SK-N-SH (cell line): ENCODE measurements at regions not wholly inside any gene's neighbourhood (a gene's known extent, or its start where the extent isn't known, plus 50 kb on each side); places are given as distances from the start of the nearest gene placed in this dataset.

Experiments used
- CTCF ChIA-PET: fragments of 300-600, 350-600 bp; formaldehyde crosslinking; extraction: SDS; loops from one replicate; lab custom pipeline; 2021; lab: Yijun Ruan, JAX
- POLR2A ChIA-PET: fragments of 350-600 bp; sonication (Branson Sonifier 250); formaldehyde crosslinking; extraction: SDS; loops from one replicate; lab custom pipeline; 2020; ENCODE audit warnings: antibody characterized with exemption, inconsistent platforms; lab: Yijun Ruan, JAX
- DNase-seq: peaks from one replicate; pipeline ENCODE4 v3.0.0; 2012
- H2AFZ ChIP-seq: fragments of 200-600 bp; sonication (generic); 2 replicates; pipeline ENCODE4 v1.8.1; 2016; ENCODE audit warnings: antibody characterized with exemption, mild to moderate bottlenecking, low read depth
- H3F3A ChIP-seq: fragments of 200-600 bp; sonication (generic); replicated peaks from 2 replicates; pipeline ENCODE3; 2016; ENCODE audit warnings: antibody characterized with exemption, mild to moderate bottlenecking; ENCODE audit not compliant: insufficient read depth
- H3K27ac ChIP-seq, 2 experiments: fragments of 200-500 bp in 1 of 2; fragments of 200-600 bp in 1 of 2; sonication (Bioruptor generic) in 1 of 2; sonication (generic), shearing (Covaris generic) in 1 of 2; 2 replicates each; pipeline versions ENCODE4 v1.5.1 to v1.6.1; 2014 to 2016; ENCODE audit warnings: low read depth in 2 of 2, inconsistent platforms in 1 of 2, low read length in 1 of 2, mild to moderate bottlenecking in 1 of 2, mixed read lengths in 1 of 2
- H3K27me3 ChIP-seq: fragments of 200-600 bp; sonication (generic), shearing (Covaris generic); 2 replicates; pipeline ENCODE4 v1.6.1; 2016; ENCODE audit warnings: mixed run types; ENCODE audit not compliant: insufficient read depth
- H3K36me3 ChIP-seq, 2 experiments: fragments of 200-500 bp in 1 of 2; fragments of 200-600 bp in 1 of 2; sonication (Bioruptor generic) in 1 of 2; sonication (generic) in 1 of 2; replicated peaks in 1 of 2; 2 replicates each; pipeline versions ENCODE3 to v1.5.1; 2014 to 2016; ENCODE audit warnings: low read length in 1 of 2, mild to moderate bottlenecking in 1 of 2; ENCODE audit not compliant: insufficient read depth in 2 of 2, control insufficient read depth in 1 of 2
- H3K4me1 ChIP-seq, 2 experiments: fragments of 200-500 bp in 1 of 2; fragments of 200-600 bp in 1 of 2; sonication (Bioruptor generic) in 1 of 2; sonication (generic), shearing (Covaris generic) in 1 of 2; 2 replicates each; pipeline versions ENCODE4 v1.5.1 to v1.6.1; 2014 to 2016; ENCODE audit warnings: low read depth in 1 of 2, low read length in 1 of 2, mixed run types in 1 of 2; ENCODE audit not compliant: insufficient read depth in 2 of 2, control insufficient read depth in 1 of 2
- H3K4me2 ChIP-seq: fragments of 200-600 bp; sonication (generic), shearing (Covaris generic); 2 replicates; pipeline ENCODE4 v1.6.1; 2017; ENCODE audit warnings: mixed run types
- H3K4me3 ChIP-seq, 2 experiments: fragments of 200-500 bp in 1 of 2; fragments of 200-600 bp in 1 of 2; sonication (Bioruptor generic) in 1 of 2; sonication (generic), shearing (Covaris generic) in 1 of 2; 2 replicates each; pipeline versions ENCODE4 v1.5.1 to v1.8.1; 2014 to 2016; ENCODE audit warnings: low read depth in 2 of 2, inconsistent platforms in 1 of 2, low read length in 1 of 2, mild to moderate bottlenecking in 1 of 2, mixed read lengths in 1 of 2, moderate library complexity in 1 of 2
- H3K79me2 ChIP-seq: fragments of 200-600 bp; sonication (generic); 2 replicates; pipeline ENCODE4 v1.8.1; 2017; ENCODE audit warnings: mild to moderate bottlenecking; ENCODE audit not compliant: insufficient read depth
- H3K9ac ChIP-seq: fragments of 200-600 bp; sonication (generic); 2 replicates; pipeline ENCODE4 v1.6.1; 2017; ENCODE audit warnings: mixed run types
- H3K9me2 ChIP-seq: fragments of 200-600 bp; sonication (generic); 2 replicates; pipeline ENCODE4 v1.6.1; 2017; ENCODE audit warnings: mixed run types
- H3K9me3 ChIP-seq: fragments of 200-600 bp; sonication (generic); 2 replicates; pipeline ENCODE4 v1.6.1; 2017; ENCODE audit warnings: mixed run types, mild to moderate bottlenecking, moderate library complexity
- H4K20me1 ChIP-seq: fragments of 200-600 bp; sonication (generic); 2 replicates; pipeline ENCODE4 v1.6.1; 2017; ENCODE audit warnings: mild to moderate bottlenecking, mixed run types; ENCODE audit not compliant: insufficient read depth
- ELF1 ChIP-seq: IDR thresholded peaks from 2 replicates; pipeline ENCODE4 v1.4.0; 2012
- FOXJ3 ChIP-seq: sonication (generic); formaldehyde crosslinking; IDR thresholded peaks from 2 replicates; pipeline ENCODE4 v1.5.1; 2020; ENCODE audit warnings: mild to moderate bottlenecking, missing genetic modification reagents
- JUND ChIP-seq: IDR thresholded peaks from 2 replicates; pipeline ENCODE4 v1.4.0; 2012
- PBX3 ChIP-seq: IDR thresholded peaks from 2 replicates; pipeline ENCODE4; 2012
- RAD21 ChIP-seq: IDR thresholded peaks from 2 replicates; pipeline ENCODE4 v1.6.1; 2012; ENCODE audit warnings: mild to moderate bottlenecking, low read length
- REST ChIP-seq: IDR thresholded peaks from 2 replicates; pipeline ENCODE4 v1.6.1; 2012; ENCODE audit warnings: mild to moderate bottlenecking, low read depth, low read length, moderate library complexity
- RFX5 ChIP-seq: IDR thresholded peaks from 2 replicates; pipeline ENCODE4 v1.6.1; 2012; ENCODE audit warnings: mild to moderate bottlenecking, improper control_type of control experiment, low read length
- RXRA ChIP-seq: IDR thresholded peaks from 2 replicates; pipeline ENCODE4 v1.4.0; 2012; ENCODE audit warnings: low read depth, mild to moderate bottlenecking, borderline replicate concordance
- USF1 ChIP-seq: IDR thresholded peaks from 2 replicates; pipeline ENCODE4 v1.4.0; 2012; ENCODE audit warnings: low read depth, borderline replicate concordance
- USF2 ChIP-seq: fragments of 150-350 bp; IDR thresholded peaks from 2 replicates; pipeline ENCODE4 v1.6.1; 2017; ENCODE audit warnings: antibody characterized with exemption, low read length, low read depth, borderline replicate concordance
- ZBTB33 ChIP-seq: IDR thresholded peaks from 2 replicates; pipeline ENCODE4 v1.4.0; 2012; ENCODE audit warnings: low read depth, borderline replicate concordance
- WGBS: methylation state at CpG from one replicate; pipeline ENCODE4 v1.1.6; 2017; ENCODE audit warnings: low lambda C conversion rate; 5-methylcytosine and 5-hydroxymethylcytosine counted together

- Histone ChIP-seq H3F3A (no peaks in the 10 kb centered on the region), H3K9me2 (no peaks in the 10 kb centered on the region; the same call in 1 of the 2 replicates), H2AFZ (no peak overlapping the region), H3K4me2 (no peak overlapping the region), H3K4me1 (no peaks in the 10 kb centered on the region), H3K27me3 (no peaks in the 10 kb centered on the region), H3K9me3 (0 out of 2 replicates have a peak, but pooled peaks cover 7% of the 10 kb centered on the region), H3K79me2 (no peaks in the 10 kb centered on the region), H3K4me3 (no peak overlapping the region), H3K9ac (no peak overlapping the region), H4K20me1 (no peaks in the 10 kb centered on the region)
- 45% methylated on average over 9 of the region's 11 CpGs for WGBS
- POLR2A ChIA-PET, result no interaction called here
- CTCF ChIA-PET, result no interaction called here
- TF ChIP-seq FOXJ3 (CRISPR knock-in tag) (no peak), ELF1 (no peak), RFX5 (no peak), RAD21 (peak; percentile 23), USF2 (no peak), REST (no peak), RXRA (no peak)
- TF ChIP-seq, all 33 proteins: peak for 1
- Histone ChIP-seq H3K36me3 (no peaks in the 10 kb centered on the region), H3K27ac (no peak overlapping the region)
- DNase-seq, result no peak
These were observed 1216.0 kb downstream of the SLITRK5 start for GRCh38 chr13:88887045-88887662.

GRCh38 chr13:88895261-88895941, 1224.2 kb downstream of the SLITRK5 start:
- Histone ChIP-seq H3K4me1 (no peaks in the 10 kb centered on the region), H3K9ac (no peak overlapping the region), H3K27ac (no peak overlapping the region), H2AFZ (no peak overlapping the region), H3K4me2 (no peak overlapping the region), H3K4me3 (no peak overlapping the region), H3F3A (no peaks in the 10 kb centered on the region), H4K20me1 (no peaks in the 10 kb centered on the region), H3K9me3 (no peaks in the 10 kb centered on the region), H3K79me2 (no peaks in the 10 kb centered on the region), H3K27me3 (no peaks in the 10 kb centered on the region), H3K9me2 (no peaks in the 10 kb centered on the region; the same call in 1 of the 2 replicates), H3K36me3 (no peaks in the 10 kb centered on the region)
- TF ChIP-seq REST, result no peak
- TF ChIP-seq JUND, result no peak
- TF ChIP-seq ZBTB33, result no peak
- TF ChIP-seq FOXJ3 (CRISPR knock-in tag), result no peak
- no peak for TF ChIP-seq PBX3
- no peak for TF ChIP-seq USF1
- ChIA-PET CTCF (no interaction called here), POLR2A (no interaction called here)
- 38% methylated on average over 5 of the region's 6 CpGs for WGBS
- no peak for DNase-seq
